WERI-Rb-1 (cell line): ENCODE measurements at regions not wholly inside any gene's neighbourhood (a gene's known extent, or its start where the extent isn't known, plus 50 kb on each side); places are given as distances from the start of the nearest gene placed in this dataset.

Experiments
- DNase-seq: peaks from one replicate; pipeline ENCODE4 v3.0.0-alpha.2; 2020
- H3K27ac ChIP-seq: fragments of 250-450 bp; sonication (Bioruptor Pico); 2 replicates; pipeline ENCODE4 v1.5.1; 2020; ENCODE audit warnings: mild to moderate bottlenecking, moderate library complexity
- H3K27me3 ChIP-seq: fragments of 250-450 bp; sonication (Bioruptor Pico); 2 replicates; pipeline ENCODE4 v1.5.1; 2021; ENCODE audit warnings: mild to moderate bottlenecking, low read depth, moderate library complexity; ENCODE audit not compliant: insufficient read depth, severe bottlenecking
- H3K36me3 ChIP-seq: fragments of 250-450 bp; sonication (Bioruptor Pico); 2 replicates; pipeline ENCODE4 v1.5.1; 2020; ENCODE audit warnings: mild to moderate bottlenecking, moderate library complexity
- H3K4me3 ChIP-seq: 2 replicates; pipeline ENCODE4 v1.5.1; 2011; ENCODE audit warnings: low read depth, mild to moderate bottlenecking, control low read depth, low read length
- H3K9me3 ChIP-seq: fragments of 250-450 bp; sonication (Bioruptor Pico); 2 replicates; pipeline ENCODE4 v1.5.1; 2021; ENCODE audit warnings: mild to moderate bottlenecking, moderate library complexity; ENCODE audit not compliant: severe bottlenecking
- CTCF ChIP-seq: IDR thresholded peaks from 2 replicates; pipeline ENCODE4 v1.5.1; 2011; ENCODE audit warnings: low read depth, mild to moderate bottlenecking, control low read depth, inconsistent platforms, low read length

GRCh38 chr13:89034015-89034414, 1362.8 kb downstream of the SLITRK5 start:
- no peaks in the 10 kb centered on the region for H3K27me3 ChIP-seq
- no peak for DNase-seq
- no peak overlapping the region for H3K4me3 ChIP-seq
- H3K36me3 ChIP-seq, result no peaks in the 10 kb centered on the region
- H3K9me3 ChIP-seq, result no peaks in the 10 kb centered on the region
- no peak overlapping the region for H3K27ac ChIP-seq
- TF ChIP-seq CTCF, result no peak

- Histone ChIP-seq H3K27ac (no peak overlapping the region), H3K9me3 (no peaks in the 10 kb centered on the region), H3K27me3 (no peaks in the 10 kb centered on the region), H3K4me3 (no peak overlapping the region), H3K36me3 (no peaks in the 10 kb centered on the region)
- no peak for DNase-seq
- TF ChIP-seq CTCF, result no peak
Measured at GRCh38 chr13:89052699-89053098, 1381.5 kb downstream of the SLITRK5 start.

- Histone ChIP-seq H3K4me3 (no peak overlapping the region), H3K9me3 (no peaks in the 10 kb centered on the region)
- TF ChIP-seq CTCF, result no peak
Measured at GRCh38 chr13:89053418-89053817, 1382.2 kb downstream of the SLITRK5 start.

GRCh38 chr13:89057274-89057673, 1386.1 kb downstream of the SLITRK5 start:
- no peak for DNase-seq
- no peak overlapping the region for H3K27ac ChIP-seq
- no peaks in the 10 kb centered on the region for H3K36me3 ChIP-seq
- no peak overlapping the region for H3K4me3 ChIP-seq
- no peaks in the 10 kb centered on the region for H3K9me3 ChIP-seq
- TF ChIP-seq CTCF, result no peak
- H3K27me3 ChIP-seq, result no peaks in the 10 kb centered on the region

More at GRCh38 chr13:89053418-89053817, 1382.2 kb downstream of the SLITRK5 start:
- no peaks in the 10 kb centered on the region for H3K36me3 ChIP-seq
- no peaks in the 10 kb centered on the region for H3K27me3 ChIP-seq
- DNase-seq, result no peak
- H3K27ac ChIP-seq, result no peak overlapping the region

- DNase-seq, result no peak
- Histone ChIP-seq H3K9me3 (no peaks in the 10 kb centered on the region), H3K4me3 (no peak overlapping the region), H3K27ac (no peak overlapping the region), H3K36me3 (no peaks in the 10 kb centered on the region), H3K27me3 (no peaks in the 10 kb centered on the region)
- no peak for TF ChIP-seq CTCF
Measured at GRCh38 chr13:89057862-89058261, 1386.7 kb downstream of the SLITRK5 start.

- H3K9me3 ChIP-seq, result no peaks in the 10 kb centered on the region
- no peak for TF ChIP-seq CTCF
- H3K27ac ChIP-seq, result no peak overlapping the region
- no peak for DNase-seq
- no peaks in the 10 kb centered on the region for H3K36me3 ChIP-seq
- no peaks in the 10 kb centered on the region for H3K27me3 ChIP-seq
- no peak overlapping the region for H3K4me3 ChIP-seq
Measured at GRCh38 chr13:89061821-89062220, 1390.7 kb downstream of the SLITRK5 start.
